OCI-LY7 (cell line): ENCODE measurements at regions not wholly inside any gene's neighbourhood (a gene's known extent, or its start where the extent isn't known, plus 50 kb on each side); places are given as distances from the start of the nearest gene placed in this dataset.

ENCODE experiments used
- CTCF ChIP-seq: fragments of 200-600 bp; sonication (generic); conservative IDR thresholded peaks from 2 replicates; pipeline ENCODE4 v1.5.1; 2014; ENCODE audit warnings: mild to moderate bottlenecking, antibody characterized with exemption, low read length, moderate library complexity, mixed read lengths
- EZH2phosphoT487 ChIP-seq: fragments of 200-600 bp; sonication (generic); IDR thresholded peaks from 2 replicates; pipeline ENCODE4 v1.6.1; 2018; ENCODE audit warnings: low read depth, borderline replicate concordance, mild to moderate bottlenecking, mixed run types, antibody characterized with exemption, low read length, moderate library complexity, mixed read lengths

GRCh38 chr7:106354822-106355221 is 70.0 kb upstream of the NAMPT start:
- TF ChIP-seq CTCF (no peak), EZH2phosphoT487 (no peak)
